Stimulated activated naive CD4-positive, alpha-beta T cell treated with Interleukin-2 at 50 U/mL for 16 hours (primary cell): ENCODE measurements at regions not wholly inside any gene's neighbourhood (a gene's known extent, or its start where the extent isn't known, plus 50 kb on each side); places are given as distances from the start of the nearest gene placed in this dataset.
A peak's percentile ranks its signal among the peaks of the same experiment; 100 is the strongest.
"Not testable (repeated sequence)": the region's sequence is repeated elsewhere in the genome, so short reads cannot be mapped to it uniquely, and the experiment has no call there.

ENCODE experiments used
- DNase-seq: peaks from one replicate; lab custom pipeline; 2025; lab: John Stamatoyannopoulos, UW

DNA sequence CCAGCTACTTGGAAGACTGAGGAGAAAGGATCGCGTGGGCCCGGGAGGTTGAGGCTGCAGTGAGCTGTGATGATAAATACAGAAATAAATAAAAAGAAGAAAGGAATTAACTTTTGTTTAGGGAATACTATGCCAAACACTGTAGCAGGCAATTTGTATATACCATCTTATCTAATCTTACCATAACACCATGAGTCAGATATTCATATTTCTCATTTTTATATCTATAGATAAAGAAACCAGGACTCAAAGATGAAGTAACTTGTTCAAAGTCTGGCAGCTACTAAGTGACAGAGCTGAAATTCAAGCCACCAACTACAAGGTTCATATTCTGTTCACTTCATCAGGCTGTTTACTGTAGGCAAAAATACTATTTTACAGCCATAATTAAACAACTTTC lies 119.2 kb upstream of the SLC39A10 start:
- no peak for DNase-seq

DNA sequence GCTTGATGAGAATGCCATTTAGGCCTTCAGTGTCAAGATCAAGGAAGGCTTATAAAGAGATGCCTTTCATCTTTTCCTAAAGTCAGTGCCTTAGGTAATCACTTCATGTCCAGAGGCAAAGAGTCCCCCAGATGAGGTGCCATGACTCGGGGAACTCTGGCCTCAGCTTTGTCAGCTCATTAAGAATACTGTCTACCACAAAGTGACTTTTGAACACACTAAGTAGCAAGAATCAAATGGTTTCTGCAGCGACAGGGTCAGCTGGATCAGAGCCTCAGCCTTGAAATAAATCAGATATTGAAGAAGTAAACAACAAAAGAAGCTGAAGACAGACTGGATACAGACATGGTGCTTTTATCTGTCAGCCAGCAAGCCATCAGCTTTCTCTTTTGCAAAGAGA lies 120.1 kb upstream of the SLC39A10 start:
- no peak for DNase-seq

DNA sequence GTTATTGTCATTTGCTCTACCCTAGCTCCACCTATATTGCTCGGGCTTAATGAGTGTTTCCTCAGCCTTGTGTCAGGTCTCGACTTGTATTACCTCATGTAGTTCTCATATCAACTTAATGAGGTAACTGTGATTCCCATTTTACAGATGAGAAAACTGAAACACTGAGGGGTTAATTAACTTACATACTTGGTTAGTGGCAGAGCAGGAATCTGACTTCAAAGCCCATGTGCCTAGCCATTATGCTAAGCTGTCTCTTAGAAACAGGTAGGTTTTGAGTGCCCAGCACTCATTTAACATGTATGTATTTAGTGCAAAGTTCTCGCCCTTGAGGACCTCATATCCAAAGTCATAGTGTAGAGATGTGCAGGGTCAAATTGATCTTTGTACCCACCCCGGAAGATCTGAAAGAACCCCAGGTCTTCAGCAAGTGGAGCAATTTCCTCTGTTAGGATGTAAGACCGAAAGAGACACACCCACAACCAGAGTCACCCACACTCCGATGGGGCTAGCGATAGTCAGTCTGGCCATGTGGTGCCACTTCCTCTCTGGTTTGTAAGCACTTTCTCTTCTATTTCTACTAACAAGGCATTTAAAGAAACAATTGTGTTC lies 121.0 kb upstream of the SLC39A10 start:
- peak; percentile 58 for DNase-seq

DNA sequence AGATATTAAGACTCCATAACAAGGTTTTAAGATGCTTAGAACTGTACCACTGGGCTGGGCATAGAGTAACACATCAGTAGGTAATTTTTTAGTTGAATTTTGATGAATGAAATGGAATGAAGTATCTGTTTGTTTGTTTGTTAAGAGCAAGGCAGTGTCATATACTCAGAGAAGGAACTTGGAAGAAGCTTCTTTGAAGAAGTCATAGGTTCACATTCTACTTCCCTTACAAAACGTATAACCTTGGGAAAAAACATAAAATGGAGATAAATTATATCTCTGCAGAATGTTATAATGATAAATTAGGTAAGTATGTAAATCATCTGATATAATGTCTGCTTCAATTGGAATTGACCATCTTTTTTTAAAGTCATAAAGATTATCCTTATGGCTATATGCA lies 122.1 kb upstream of the SLC39A10 start:
- no peak for DNase-seq

DNA sequence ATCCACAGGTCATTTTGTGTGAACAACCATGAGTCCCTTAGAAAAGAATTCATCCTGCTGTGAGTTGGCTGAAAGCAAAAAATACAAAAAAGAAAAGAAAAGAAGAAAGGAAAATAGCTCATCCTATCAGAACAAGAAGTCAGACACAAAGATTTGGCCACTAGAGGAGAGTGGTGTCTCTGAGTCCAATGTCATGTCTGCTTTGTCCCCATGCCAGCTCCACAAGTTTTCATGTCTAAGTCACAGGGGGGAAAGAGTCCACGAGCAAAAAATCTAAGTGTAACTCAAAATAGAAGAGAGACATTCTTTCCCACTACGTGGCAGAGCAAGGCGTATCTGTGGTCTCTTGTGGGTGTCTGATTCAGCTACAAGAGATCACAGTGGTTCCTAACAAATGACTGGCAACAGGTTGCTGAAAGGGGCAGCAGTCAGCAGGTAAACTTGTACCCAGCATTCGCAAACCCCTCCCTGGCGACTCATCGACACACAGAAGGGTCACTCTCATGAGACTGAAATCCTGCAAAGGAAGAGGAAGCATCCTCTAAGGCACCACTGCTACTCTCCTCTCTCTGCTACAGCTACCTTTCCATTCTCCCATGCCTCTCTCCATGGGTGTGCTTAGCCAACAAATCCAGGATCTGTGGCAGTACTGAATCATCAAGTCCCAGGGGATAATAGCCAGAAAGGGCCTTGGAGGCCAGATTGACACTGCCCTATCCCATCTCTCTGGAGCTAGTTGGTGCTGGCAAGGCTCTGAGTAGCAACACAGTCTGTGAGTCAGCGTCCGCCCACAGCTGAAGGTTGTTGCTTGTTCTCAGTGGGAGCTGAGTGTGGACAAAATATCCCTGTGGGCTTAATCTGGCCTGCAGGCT lies 123.0 kb upstream of the SLC39A10 start:
- peak; percentile 76 for DNase-seq

DNA sequence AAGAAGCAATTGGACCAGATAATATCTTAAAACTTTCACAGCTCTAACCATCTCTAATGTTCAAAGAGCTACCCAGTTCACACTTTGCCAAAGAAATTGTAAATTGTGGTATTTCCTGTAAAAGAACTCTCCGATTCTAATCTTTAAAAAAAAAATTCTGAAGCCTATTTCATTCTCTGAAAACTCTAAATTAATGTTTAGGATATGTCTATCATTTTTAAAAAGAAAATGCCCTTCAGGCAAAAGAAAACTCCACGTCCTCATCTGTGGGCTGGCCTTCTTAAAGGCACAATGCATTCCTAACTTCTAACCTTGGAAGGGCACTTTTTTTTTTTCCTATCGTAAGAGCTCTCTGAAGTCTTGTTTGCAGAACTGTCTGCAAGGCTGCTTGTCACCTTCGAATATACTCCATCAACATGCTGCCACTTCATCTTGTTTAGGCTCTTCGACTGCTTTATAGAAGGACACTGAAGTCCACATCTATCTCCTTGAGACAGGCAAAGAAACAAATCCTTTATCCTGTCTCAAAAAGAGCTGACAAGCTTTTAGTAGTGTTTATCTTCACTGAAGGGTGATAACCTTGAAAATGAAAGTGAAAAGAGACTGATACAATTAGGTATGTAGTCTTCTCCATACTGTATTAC lies 124.3 kb upstream of the SLC39A10 start:
- DNase-seq, result no peak

DNA sequence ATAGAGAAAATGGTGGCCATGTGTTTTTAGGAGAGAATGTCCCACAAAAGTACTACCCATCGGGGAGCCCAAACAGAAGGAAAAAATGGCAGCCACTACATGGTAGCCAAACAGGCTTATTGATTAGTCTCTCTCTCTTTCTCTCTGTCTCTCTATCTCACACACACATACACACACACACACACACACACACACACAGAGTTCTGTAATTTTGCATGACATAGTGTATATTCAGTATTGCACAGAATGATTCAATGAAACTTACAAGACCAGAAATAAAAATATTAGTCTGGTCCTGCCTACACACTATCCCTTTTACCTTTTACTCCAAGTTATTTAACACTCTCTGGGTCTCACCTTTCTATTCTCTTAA lies 124.8 kb upstream of the SLC39A10 start:
- no peak for DNase-seq

DNA sequence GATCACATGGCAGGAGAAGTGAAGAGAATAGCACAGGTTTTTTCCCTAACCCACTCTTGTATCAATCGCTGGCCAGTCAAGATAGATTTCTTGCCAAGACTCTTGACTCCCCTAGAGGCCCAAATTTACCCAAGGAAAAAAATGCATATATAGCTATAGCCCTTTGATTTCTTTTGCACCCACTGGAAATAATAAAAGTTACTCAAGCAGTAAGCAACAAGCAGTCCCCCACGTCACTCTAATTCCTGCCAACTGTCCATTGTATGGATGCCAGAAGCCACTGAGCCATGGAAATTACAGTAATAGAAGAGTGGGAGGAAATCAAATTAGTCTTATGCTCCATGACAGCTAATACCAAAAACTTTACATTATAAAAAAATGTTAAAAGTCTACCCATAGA lies 125.3 kb upstream of the SLC39A10 start:
- no peak for DNase-seq

DNA sequence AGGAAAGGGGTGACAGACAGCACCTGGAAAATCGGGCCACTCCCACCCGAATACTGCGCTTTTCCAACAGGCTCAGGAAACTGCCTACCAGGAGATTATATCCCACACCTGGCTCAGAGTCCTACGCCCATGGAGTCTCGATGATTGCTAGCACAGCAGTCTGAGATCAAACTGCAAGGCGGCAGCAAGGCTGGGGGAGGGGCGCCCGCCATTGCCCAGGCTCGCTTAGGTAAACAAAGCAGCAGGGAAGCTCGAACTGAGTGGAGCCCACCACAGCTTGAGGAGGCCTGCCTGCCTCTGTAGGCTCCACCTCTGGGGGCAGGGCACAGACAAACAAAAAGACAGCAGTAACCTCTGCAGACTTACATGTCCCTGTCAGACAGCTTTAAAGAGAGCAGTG lies 133.8 kb upstream of the SLC39A10 start:
- not testable (repeated sequence) for DNase-seq

DNA sequence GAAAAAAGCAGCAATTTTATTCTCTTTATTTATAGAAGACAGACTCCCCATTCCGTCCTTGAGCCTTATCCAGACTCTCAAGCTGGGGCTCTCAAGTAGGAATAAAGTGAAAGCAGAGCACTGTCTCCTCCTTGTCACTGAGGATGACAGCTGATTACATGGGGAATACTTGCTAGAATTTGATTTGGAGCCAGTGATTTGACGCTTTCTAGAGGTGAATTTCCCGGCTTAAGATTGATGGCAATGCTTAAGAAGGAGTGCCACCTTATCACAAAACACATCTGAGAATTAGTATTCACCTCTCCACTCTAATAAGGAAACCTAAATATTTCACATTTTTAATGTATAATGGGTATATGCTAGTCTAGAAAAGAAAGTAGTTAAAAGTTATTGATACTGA lies 135.4 kb upstream of the SLC39A10 start:
- DNase-seq, result no peak

DNA sequence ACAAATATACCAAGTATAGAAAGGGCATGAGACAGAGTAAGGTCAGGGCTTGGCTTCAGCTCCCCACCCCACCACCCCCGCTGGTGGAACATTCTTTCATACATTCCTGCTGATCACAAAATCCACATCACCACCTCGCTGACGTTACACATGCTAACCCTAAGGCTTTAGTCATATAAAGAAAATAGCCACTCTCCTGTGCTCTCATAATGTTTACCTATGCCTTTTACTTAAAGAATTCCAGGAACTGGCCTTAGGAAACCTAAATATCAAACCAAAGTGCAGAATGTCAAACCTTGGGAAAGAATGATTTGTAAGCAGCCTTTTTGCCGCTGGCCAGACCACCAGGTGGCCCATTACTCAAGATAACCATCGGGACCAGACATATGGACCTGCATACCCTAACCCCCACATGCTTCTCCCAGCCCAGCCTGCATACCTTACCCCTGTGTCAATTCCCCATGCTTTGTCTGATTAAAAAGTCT lies 136.3 kb upstream of the SLC39A10 start:
- no peak for DNase-seq

DNA sequence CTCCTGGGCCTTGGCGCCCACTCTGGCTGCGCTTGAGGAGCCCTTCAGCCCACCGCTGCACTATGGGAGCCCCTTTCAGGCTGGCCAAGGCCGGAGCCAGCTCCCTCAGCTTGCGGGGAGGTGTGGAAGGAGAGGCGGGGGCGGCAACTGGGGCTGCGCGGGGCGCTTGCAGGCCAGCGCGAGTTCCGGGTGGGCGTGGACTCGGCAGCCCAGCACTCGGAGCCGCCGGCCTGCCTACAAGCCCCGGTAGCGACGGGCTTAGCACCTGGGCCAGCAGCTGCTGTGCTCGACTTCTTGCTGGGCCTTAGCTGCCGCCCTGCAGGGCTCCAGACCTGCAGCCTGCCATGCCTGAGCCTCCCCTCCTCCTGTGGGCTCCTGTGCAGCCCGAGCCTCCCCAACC lies 141.5 kb upstream of the SLC39A10 start:
- no peak for DNase-seq

DNA sequence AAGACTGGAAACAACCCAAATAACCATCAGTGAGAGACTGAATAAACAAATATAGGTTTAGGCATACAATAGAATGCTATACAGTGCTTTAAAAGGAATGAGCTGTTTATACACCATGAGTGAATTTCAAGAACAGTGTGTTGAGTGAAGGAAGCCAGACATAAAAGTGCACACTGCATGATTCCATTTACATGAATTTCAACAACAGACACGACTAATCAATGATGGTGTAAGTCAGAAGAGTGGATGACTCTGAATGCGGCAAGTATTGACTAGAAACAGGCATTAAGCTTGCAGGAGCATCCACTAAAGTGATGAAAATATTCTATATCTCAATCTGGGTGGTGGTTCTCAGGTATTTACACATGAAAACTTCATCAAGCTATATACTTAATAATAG lies 142.7 kb upstream of the SLC39A10 start:
- DNase-seq, result no peak

DNA sequence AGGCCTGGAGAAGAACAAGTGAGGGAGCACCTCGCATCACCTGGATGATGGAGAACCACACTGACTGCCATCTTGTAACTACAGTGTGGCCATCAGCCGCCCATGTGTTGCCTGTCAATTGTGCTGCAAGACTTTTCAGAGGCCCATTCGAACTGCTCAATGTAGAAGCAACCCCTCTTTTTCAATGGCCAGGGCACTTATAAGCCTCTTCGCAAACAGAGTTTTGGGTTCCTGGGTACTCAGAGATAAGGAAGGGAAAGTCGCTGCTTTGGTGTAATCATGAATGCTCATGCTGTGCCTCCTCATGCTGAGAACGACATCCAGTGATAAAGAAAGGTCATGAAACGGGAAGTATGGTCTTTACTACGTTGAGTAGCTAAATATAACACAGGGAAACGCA lies 143.9 kb upstream of the SLC39A10 start:
- no peak for DNase-seq

DNA sequence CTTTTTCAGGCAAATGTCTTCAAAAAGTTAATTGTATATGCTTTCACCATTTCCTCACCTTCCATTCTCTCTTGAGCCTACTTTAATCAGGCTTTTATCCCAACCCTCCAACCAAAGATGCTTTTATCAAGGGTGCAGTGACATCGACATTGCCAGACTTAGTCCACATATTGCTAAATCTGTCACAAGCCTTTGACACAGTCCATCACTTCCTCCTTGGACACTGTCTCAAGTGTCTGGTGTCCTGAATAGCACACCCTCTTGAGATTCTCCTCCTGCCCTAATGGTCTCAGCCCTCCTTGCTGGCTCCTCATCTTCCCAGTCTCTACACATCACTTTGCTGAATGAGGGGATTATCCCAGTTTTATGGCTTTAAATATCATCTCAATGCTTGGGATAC lies 147.5 kb upstream of the SLC39A10 start:
- DNase-seq, result no peak

DNA sequence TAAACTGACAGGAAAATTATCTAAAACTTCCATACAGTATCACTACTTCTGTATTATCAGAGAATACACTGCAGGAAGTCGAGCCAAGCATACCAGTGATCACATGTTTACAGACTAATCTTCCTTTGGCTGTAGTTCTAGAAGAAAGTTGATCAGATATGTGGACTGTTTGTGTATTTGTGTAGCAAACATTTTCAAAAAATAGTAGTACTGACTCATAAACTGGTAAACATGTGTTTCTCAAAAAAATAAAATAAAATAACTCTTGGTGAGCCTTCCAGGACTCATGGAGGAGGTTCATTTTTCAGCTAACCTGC lies 148.9 kb upstream of the SLC39A10 start:
- DNase-seq, result no peak

DNA sequence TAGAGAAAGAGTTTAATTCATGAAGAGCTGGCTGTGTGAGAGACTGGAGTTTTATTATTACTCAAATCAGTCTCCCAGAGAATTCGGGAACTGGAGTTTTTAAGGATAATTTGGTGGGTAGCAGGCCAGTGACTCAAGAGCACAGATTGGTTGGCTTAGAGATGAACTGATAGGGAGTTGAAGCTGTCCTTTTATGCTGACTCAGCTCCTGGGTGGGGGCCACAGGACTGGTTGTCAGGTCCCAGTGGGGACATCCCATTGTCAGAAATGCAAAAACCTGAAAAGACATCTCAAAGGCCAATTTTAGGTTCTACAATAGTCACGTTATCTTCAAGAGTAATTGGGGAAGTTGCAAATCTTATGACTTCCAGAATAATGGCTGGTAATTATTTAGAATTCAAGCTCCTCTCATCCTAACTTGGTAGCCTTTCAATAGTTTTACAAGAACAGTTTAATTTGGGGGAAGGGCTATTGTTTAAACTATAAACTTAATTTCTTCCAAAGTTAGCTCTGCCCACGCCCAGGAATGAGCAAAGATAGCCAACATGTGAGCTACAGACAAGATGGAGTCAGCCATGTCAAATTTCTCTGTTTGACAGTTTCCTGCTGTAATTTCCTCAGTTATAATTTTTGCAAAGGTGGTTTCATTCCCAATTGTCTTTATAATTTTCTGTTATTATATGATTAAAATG lies 149.4 kb upstream of the SLC39A10 start:
- DNase-seq, result no peak

DNA sequence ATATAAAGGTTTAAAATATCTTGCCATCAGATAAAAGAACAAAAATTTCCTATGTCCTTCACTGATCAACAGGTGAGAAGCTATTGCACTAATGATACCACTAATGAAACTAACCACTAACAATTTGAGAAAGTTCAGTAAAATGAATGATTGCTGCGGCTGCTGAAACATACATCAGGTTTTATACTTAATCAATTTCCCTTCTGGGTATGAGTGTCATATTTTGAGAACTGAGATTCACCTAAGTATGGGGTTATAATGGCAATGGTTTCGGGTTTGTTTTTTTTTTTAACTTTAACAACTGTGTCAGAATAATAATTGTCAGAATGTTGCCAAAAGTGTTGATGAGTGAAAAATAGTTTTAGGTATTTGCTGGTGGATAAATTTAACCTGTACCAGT lies 151.3 kb upstream of the SLC39A10 start:
- DNase-seq, result no peak

DNA sequence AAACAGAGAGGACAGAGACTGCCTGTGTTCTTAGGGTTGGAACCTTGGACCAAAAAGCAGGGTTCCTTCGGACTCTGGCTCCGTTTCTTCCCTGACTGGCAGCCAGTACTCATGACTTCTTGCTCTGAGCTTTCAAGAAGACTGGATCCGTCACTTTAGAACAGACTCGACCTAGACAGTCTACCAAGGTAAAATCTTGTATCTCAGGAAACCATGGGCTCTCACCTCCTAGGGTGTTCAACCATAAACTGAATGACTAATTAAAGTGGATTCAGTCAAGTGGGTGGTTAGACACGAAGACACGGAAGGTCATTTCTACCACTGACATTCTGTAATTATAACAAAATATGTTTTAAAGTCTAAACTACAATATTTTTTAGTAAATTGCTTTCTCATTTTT lies 153.8 kb upstream of the SLC39A10 start:
- DNase-seq, result no peak

DNA sequence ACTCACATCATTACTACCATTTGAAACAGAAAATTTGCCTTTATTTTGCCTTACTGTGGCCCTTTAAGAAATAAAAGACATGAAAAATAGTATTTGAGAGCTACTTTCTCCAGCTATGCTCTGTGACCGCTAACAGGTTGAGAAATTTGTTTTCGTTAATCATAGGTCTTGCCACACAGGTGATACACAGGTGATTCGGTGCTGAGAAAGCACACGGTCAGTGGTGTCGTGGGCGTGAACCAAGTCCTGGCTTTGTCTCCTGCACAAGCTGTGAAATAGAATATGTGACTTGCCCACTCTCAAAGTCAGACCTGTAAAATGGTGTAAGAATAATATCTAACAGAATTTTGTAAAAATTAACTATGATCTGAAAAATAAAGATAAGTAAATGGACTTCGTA lies 155.3 kb upstream of the SLC39A10 start:
- DNase-seq, result no peak

DNA sequence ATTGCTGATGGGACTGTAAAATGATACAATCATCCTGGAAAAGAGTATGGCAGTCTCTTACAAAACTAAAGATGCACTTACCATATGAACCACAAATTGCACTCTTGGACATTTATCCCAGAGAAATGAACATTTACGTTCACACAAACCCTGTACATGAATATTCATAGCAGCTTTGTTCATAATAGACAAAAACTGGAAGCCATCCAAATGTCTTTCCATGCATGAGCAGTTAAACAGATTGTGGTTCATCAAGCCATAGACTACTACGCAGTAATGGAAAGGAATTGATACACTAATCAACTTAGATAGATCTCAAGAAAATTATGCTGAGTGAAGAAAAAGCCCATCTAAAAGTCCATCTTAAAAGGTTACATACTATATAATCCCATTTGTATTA lies 156.1 kb upstream of the SLC39A10 start:
- no peak for DNase-seq

DNA sequence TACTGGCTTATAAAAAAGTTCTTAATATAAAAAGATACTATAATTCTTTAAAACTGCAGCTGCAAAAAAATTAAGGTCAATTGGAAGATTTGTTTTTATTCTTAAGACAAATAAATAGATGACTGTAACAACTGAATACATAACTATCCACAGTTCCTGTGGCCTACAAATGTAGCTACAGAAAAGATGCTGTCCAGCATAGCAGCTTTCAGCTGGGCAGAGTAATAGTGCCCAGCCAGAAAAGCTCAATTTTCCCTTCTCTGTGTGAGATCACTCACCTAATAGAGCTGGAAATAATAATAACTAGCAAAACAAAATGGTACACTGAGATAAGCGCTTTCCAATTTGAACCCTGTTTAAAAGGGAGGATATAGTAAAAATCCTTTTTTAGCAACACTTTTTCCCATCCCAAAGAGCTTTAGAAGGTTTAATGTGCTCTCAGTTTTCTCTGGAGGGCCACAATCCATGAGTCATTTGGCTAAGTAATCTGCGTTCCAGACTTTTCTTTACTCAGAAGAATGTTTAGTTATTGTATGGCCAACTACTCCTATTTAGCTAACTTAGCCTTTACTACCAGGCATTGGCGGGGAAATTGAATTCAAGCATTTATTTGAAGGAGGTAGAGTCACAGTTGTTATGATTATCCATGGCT lies 158.1 kb upstream of the SLC39A10 start:
- no peak for DNase-seq
